ENCODE measurements at regions not wholly inside any gene's neighbourhood (a gene's known extent, or its start where the extent isn't known, plus 50 kb on each side); places are given as distances from the start of the nearest gene placed in this dataset.

GRCh38 chrX:82412858-82413257 is 1095.2 kb upstream of the POU3F4 start:
- TF ChIP-seq POLR2AphosphoS5 (IDR thresholded peaks at IDR 0.05; ENCODE audit: low read depth, low read length) (no peak), PPARG (CRISPR knock-in tag; conservative IDR thresholded peaks at IDR 0.05) (no peak), ZSCAN30 (CRISPR knock-in tag; IDR thresholded peaks at IDR 0.05) (no peak), MED1 (CRISPR knock-in tag; IDR thresholded peaks at IDR 0.05) (no peak), ZNF232 (CRISPR knock-in tag; IDR thresholded peaks at IDR 0.05; ENCODE audit: borderline replicate concordance) (no peak), E2F5 (CRISPR knock-in tag; conservative IDR thresholded peaks at IDR 0.05) (no peak), SNRNP70 (IDR thresholded peaks at IDR 0.05; ENCODE audit: low read depth, low read length) (no peak), TAF1 (CRISPR knock-in tag; IDR thresholded peaks at IDR 0.05) (no peak), POLR2A (IDR thresholded peaks at IDR 0.05; ENCODE audit: insufficient read depth in 1 of 2, low read depth in 2 of 2, low read length in 2 of 2) (no peak), HMG20A (CRISPR knock-in tag; IDR thresholded peaks at IDR 0.05; ENCODE audit: borderline replicate concordance) (no peak), CTCF (CRISPR knock-in tag; IDR thresholded peaks at IDR 0.05) (no peak)
- TF ChIP-seq, protein P1, sequence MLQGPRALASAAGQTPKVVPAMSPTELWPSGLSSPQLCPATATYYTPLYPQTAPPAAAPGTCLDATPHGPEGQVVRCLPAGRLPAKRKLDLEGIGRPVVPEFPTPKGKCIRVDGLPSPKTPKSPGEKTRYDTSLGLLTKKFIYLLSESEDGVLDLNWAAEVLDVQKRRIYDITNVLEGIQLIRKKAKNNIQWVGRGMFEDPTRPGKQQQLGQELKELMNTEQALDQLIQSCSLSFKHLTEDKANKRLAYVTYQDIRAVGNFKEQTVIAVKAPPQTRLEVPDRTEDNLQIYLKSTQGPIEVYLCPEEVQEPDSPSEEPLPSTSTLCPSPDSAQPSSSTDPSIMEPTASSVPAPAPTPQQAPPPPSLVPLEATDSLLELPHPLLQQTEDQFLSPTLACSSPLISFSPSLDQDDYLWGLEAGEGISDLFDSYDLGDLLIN (CRISPR knock-in tag; IDR thresholded peaks at IDR 0.05; ENCODE audit: borderline replicate concordance) = no peak
